ENCODE measurements at regions not wholly inside any gene's neighbourhood (a gene's known extent, or its start where the extent isn't known, plus 50 kb on each side); places are given as distances from the start of the nearest gene placed in this dataset.

DNA sequence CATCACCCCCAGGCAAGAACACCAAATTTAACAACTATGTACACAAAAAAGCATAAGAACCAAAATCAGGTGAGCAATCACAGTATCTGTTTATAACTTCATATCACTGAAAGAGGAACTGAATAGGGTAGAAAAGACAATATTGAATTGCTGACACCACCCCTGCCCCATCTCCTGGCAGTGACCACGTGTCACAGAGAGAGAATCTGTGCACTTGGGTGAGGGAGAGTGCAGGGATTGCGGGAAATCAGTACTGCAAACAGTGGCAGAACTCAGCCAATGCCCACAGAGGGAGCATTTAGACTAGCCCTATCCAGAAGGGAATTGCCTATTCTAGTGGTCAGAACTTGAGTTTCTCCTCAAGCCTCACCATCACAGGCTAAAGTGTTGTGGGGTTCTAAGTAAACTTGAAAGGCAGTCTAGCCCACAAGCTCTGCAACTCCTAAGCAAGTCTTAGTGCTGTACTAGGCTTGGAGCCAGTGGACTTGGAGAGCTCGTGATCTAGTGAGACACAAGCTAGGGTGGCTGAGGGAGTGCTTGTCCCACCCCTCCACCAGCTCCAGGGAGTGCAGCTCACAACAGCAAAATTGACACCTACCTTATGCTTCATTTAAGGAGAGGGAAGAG is 82.8 kb upstream of the PTH start:
- TF ChIP-seq CTCF (IDR thresholded peaks at IDR 0.05) (no peak), EP300 (IDR thresholded peaks at IDR 0.05) (no peak), POLR2A (IDR thresholded peaks at IDR 0.05) (no peak)

Data from tibial nerve (tissue), 4 donors.